ENCODE measurements at regions not wholly inside any gene's neighbourhood (a gene's known extent, or its start where the extent isn't known, plus 50 kb on each side); places are given as distances from the start of the nearest gene placed in this dataset.

GRCh38 chr21:16180614-16181013, 450.8 kb downstream of the USP25 start:
- DNase-seq (ENCODE audit: low read depth in 2 of 2) = no peak

GRCh38 chr21:16181018-16181417, 451.2 kb downstream of the USP25 start:
- no peak for DNase-seq (ENCODE audit: low read depth in 2 of 2)

- no peak for DNase-seq (ENCODE audit: low read depth in 2 of 2)
These were observed 456.0 kb downstream of the USP25 start for GRCh38 chr21:16185766-16186165.

- DNase-seq (ENCODE audit: low read depth in 2 of 2) = no peak
These were observed 457.0 kb downstream of the USP25 start for GRCh38 chr21:16186742-16187141.

GRCh38 chr21:16187603-16188301, 458.0 kb downstream of the USP25 start:
- DNase-seq (ENCODE audit: low read depth in 2 of 2) = no peak

- no peak for DNase-seq (ENCODE audit: low read depth in 2 of 2)
These were observed 463.1 kb downstream of the USP25 start for GRCh38 chr21:16192902-16193301.

GRCh38 chr21:16193496-16194094, 463.8 kb downstream of the USP25 start:
- no peak for DNase-seq (ENCODE audit: low read depth in 2 of 2)

- no peak for DNase-seq (ENCODE audit: low read depth in 2 of 2)
These were observed 464.5 kb downstream of the USP25 start for GRCh38 chr21:16194095-16194787.

- DNase-seq (ENCODE audit: low read depth in 2 of 2) = no peak
These were observed 465.2 kb downstream of the USP25 start for GRCh38 chr21:16194788-16195537.

GRCh38 chr21:16195538-16195910, 465.7 kb downstream of the USP25 start:
- no peak for DNase-seq (ENCODE audit: low read depth in 2 of 2)

- DNase-seq (ENCODE audit: low read depth in 2 of 2) = no peak
These were observed 466.2 kb downstream of the USP25 start for GRCh38 chr21:16196001-16196400.

GRCh38 chr21:16198546-16198945, 468.8 kb downstream of the USP25 start:
- DNase-seq (ENCODE audit: low read depth in 2 of 2) = no peak

GRCh38 chr21:16199539-16199938, 469.8 kb downstream of the USP25 start:
- DNase-seq (ENCODE audit: low read depth in 2 of 2) = no peak

GRCh38 chr21:16201718-16202117, 471.9 kb downstream of the USP25 start:
- DNase-seq (ENCODE audit: low read depth in 2 of 2) = no peak

GRCh38 chr21:16205527-16205926, 475.7 kb downstream of the USP25 start:
- no peak for DNase-seq (ENCODE audit: low read depth in 2 of 2)

GRCh38 chr21:16211339-16212303, 481.8 kb downstream of the USP25 start:
- DNase-seq (ENCODE audit: low read depth in 2 of 2) = no peak

GRCh38 chr21:16213518-16213917, 483.7 kb downstream of the USP25 start:
- no peak for DNase-seq (ENCODE audit: low read depth in 2 of 2)

- DNase-seq (ENCODE audit: low read depth in 2 of 2) = no peak
These were observed 485.4 kb downstream of the USP25 start for GRCh38 chr21:16215193-16215592.

GRCh38 chr21:16215663-16216183, 485.9 kb downstream of the USP25 start:
- no peak for DNase-seq (ENCODE audit: low read depth in 2 of 2)

- no peak for DNase-seq (ENCODE audit: low read depth in 2 of 2)
These were observed 486.6 kb downstream of the USP25 start for GRCh38 chr21:16216288-16216962.

All from stimulated activated CD8-positive, alpha-beta memory T cell treated with anti-CD3 and anti-CD28 coated beads, Interleukin-15, amount 100 ng/mL, for 48 hours (primary cell).